ENCODE measurements at regions not wholly inside any gene's neighbourhood (a gene's known extent, or its start where the extent isn't known, plus 50 kb on each side); places are given as distances from the start of the nearest gene placed in this dataset.

- H2AFZ ChIP-seq (ENCODE audit: low read length) = no peak overlapping the region
- H3K79me2 ChIP-seq (ENCODE audit: low read length) = no peaks in the 10 kb centered on the region
- no peaks in the 10 kb centered on the region for H3K27me3 ChIP-seq (ENCODE audit: low read length)
- H3K27ac ChIP-seq (ENCODE audit: low read length) = no peak overlapping the region
- no peak overlapping the region for H3K4me2 ChIP-seq (ENCODE audit: low read depth, low read length, poor library complexity, severe bottlenecking)
- no peak overlapping the region for H3K9ac ChIP-seq (ENCODE audit: low read length)
- no peaks in the 10 kb centered on the region for H3K9me3 ChIP-seq (ENCODE audit: low read length)
- H3K4me3 ChIP-seq (ENCODE audit: low read length) = no peak overlapping the region
- H3K36me3 ChIP-seq (ENCODE audit: insufficient read depth, low read length) = no peaks in the 10 kb centered on the region
- H3K9me2 ChIP-seq (replicated peaks; ENCODE audit: insufficient read depth, low read length) = no peaks in the 10 kb centered on the region; the same call in 1 of the 2 replicates
- H4K20me1 ChIP-seq (ENCODE audit: insufficient read depth, low read depth, low read length) = no peaks in the 10 kb centered on the region
- DNase-seq = no peak
- H3K4me1 ChIP-seq (ENCODE audit: low read length) = no peaks in the 10 kb centered on the region
Measured at GRCh38 chr2:150621526-150622213, 134.2 kb upstream of the RND3 start.

- Histone ChIP-seq H3K27me3 (ENCODE audit: low read length) (no peaks in the 10 kb centered on the region), H3K27ac (ENCODE audit: low read length) (no peak overlapping the region), H3K36me3 (ENCODE audit: insufficient read depth, low read length) (no peaks in the 10 kb centered on the region), H3K4me1 (ENCODE audit: low read length) (no peaks in the 10 kb centered on the region), H3K9me3 (ENCODE audit: low read length) (no peaks in the 10 kb centered on the region), H3K79me2 (ENCODE audit: low read length) (no peaks in the 10 kb centered on the region), H4K20me1 (ENCODE audit: insufficient read depth, low read depth, low read length) (no peaks in the 10 kb centered on the region), H3K9ac (ENCODE audit: low read length) (no peak overlapping the region), H3K4me3 (ENCODE audit: low read length) (no peak overlapping the region), H3K4me2 (ENCODE audit: low read depth, low read length, poor library complexity, severe bottlenecking) (no peak overlapping the region), H3K9me2 (replicated peaks; ENCODE audit: insufficient read depth, low read length) (no peaks in the 10 kb centered on the region; the same call in 1 of the 2 replicates), H2AFZ (ENCODE audit: low read length) (no peak overlapping the region)
- no peak for DNase-seq
Measured at GRCh38 chr2:150620855-150621254, 133.4 kb upstream of the RND3 start.

GRCh38 chr2:150620416-150620815, 132.9 kb upstream of the RND3 start:
- H3K9me2 ChIP-seq (replicated peaks; ENCODE audit: insufficient read depth, low read length) = no peaks in the 10 kb centered on the region; the same call in 1 of the 2 replicates
- H3K9ac ChIP-seq (ENCODE audit: low read length) = no peak overlapping the region
- H3K4me1 ChIP-seq (ENCODE audit: low read length) = no peaks in the 10 kb centered on the region
- H4K20me1 ChIP-seq (ENCODE audit: insufficient read depth, low read depth, low read length) = no peaks in the 10 kb centered on the region
- H3K27me3 ChIP-seq (ENCODE audit: low read length) = no peaks in the 10 kb centered on the region
- H3K79me2 ChIP-seq (ENCODE audit: low read length) = no peaks in the 10 kb centered on the region
- H3K9me3 ChIP-seq (ENCODE audit: low read length) = no peaks in the 10 kb centered on the region
- no peak overlapping the region for H2AFZ ChIP-seq (ENCODE audit: low read length)
- H3K4me2 ChIP-seq (ENCODE audit: low read depth, low read length, poor library complexity, severe bottlenecking) = no peak overlapping the region
- H3K4me3 ChIP-seq (ENCODE audit: low read length) = no peak overlapping the region
- no peaks in the 10 kb centered on the region for H3K36me3 ChIP-seq (ENCODE audit: insufficient read depth, low read length)
- H3K27ac ChIP-seq (ENCODE audit: low read length) = no peak overlapping the region
- no peak for DNase-seq

GRCh38 chr2:150619607-150620330, 132.3 kb upstream of the RND3 start:
- H3K9ac ChIP-seq (ENCODE audit: low read length) = no peak overlapping the region

GRCh38 chr2:150618245-150618895, 130.9 kb upstream of the RND3 start:
- no peaks in the 10 kb centered on the region for H3K79me2 ChIP-seq (ENCODE audit: low read length)
- no peak overlapping the region for H3K27ac ChIP-seq (ENCODE audit: low read length)
- no peaks in the 10 kb centered on the region; the same call in 1 of the 2 replicates for H3K9me2 ChIP-seq (replicated peaks; ENCODE audit: insufficient read depth, low read length)
- no peaks in the 10 kb centered on the region for H3K36me3 ChIP-seq (ENCODE audit: insufficient read depth, low read length)
- H4K20me1 ChIP-seq (ENCODE audit: insufficient read depth, low read depth, low read length) = no peaks in the 10 kb centered on the region
- H3K27me3 ChIP-seq (ENCODE audit: low read length) = no peaks in the 10 kb centered on the region
- no peak overlapping the region for H3K4me2 ChIP-seq (ENCODE audit: low read depth, low read length, poor library complexity, severe bottlenecking)
- H3K9ac ChIP-seq (ENCODE audit: low read length) = no peak overlapping the region
- no peak overlapping the region for H2AFZ ChIP-seq (ENCODE audit: low read length)
- H3K4me3 ChIP-seq (ENCODE audit: low read length) = no peak overlapping the region
- H3K4me1 ChIP-seq (ENCODE audit: low read length) = no peaks in the 10 kb centered on the region
- H3K9me3 ChIP-seq (ENCODE audit: low read length) = no peaks in the 10 kb centered on the region
- no peak for DNase-seq

More at GRCh38 chr2:150619607-150620330, 132.3 kb upstream of the RND3 start:
- Histone ChIP-seq H3K27ac (ENCODE audit: low read length) (no peak overlapping the region), H3K27me3 (ENCODE audit: low read length) (no peaks in the 10 kb centered on the region), H3K36me3 (ENCODE audit: insufficient read depth, low read length) (no peaks in the 10 kb centered on the region), H4K20me1 (ENCODE audit: insufficient read depth, low read depth, low read length) (no peaks in the 10 kb centered on the region), H3K4me2 (ENCODE audit: low read depth, low read length, poor library complexity, severe bottlenecking) (no peak overlapping the region), H3K9me3 (ENCODE audit: low read length) (no peaks in the 10 kb centered on the region), H3K9me2 (replicated peaks; ENCODE audit: insufficient read depth, low read length) (no peaks in the 10 kb centered on the region; the same call in 1 of the 2 replicates), H3K79me2 (ENCODE audit: low read length) (no peaks in the 10 kb centered on the region), H2AFZ (ENCODE audit: low read length) (no peak overlapping the region), H3K4me3 (ENCODE audit: low read length) (no peak overlapping the region), H3K4me1 (ENCODE audit: low read length) (no peaks in the 10 kb centered on the region)
- no peak for DNase-seq

GRCh38 chr2:150617351-150617978, 130.0 kb upstream of the RND3 start:
- H3K36me3 ChIP-seq (ENCODE audit: insufficient read depth, low read length) = no peaks in the 10 kb centered on the region
- H3K9me2 ChIP-seq (replicated peaks; ENCODE audit: insufficient read depth, low read length) = no peaks in the 10 kb centered on the region; the same call in 1 of the 2 replicates
- no peaks in the 10 kb centered on the region for H3K9me3 ChIP-seq (ENCODE audit: low read length)
- H4K20me1 ChIP-seq (ENCODE audit: insufficient read depth, low read depth, low read length) = no peaks in the 10 kb centered on the region
- no peak for DNase-seq
- no peaks in the 10 kb centered on the region for H3K4me1 ChIP-seq (ENCODE audit: low read length)
- no peak overlapping the region for H3K9ac ChIP-seq (ENCODE audit: low read length)
- H3K27ac ChIP-seq (ENCODE audit: low read length) = no peak overlapping the region
- no peaks in the 10 kb centered on the region for H3K79me2 ChIP-seq (ENCODE audit: low read length)
- H3K27me3 ChIP-seq (ENCODE audit: low read length) = no peaks in the 10 kb centered on the region
- H3K4me3 ChIP-seq (ENCODE audit: low read length) = no peak overlapping the region
- no peak overlapping the region for H2AFZ ChIP-seq (ENCODE audit: low read length)
- no peak overlapping the region for H3K4me2 ChIP-seq (ENCODE audit: low read depth, low read length, poor library complexity, severe bottlenecking)

GRCh38 chr2:150612957-150613710, 125.7 kb upstream of the RND3 start:
- no peaks in the 10 kb centered on the region for H3K79me2 ChIP-seq (ENCODE audit: low read length)
- H3K9me2 ChIP-seq (replicated peaks; ENCODE audit: insufficient read depth, low read length) = no peaks in the 10 kb centered on the region
- H3K27ac ChIP-seq (ENCODE audit: low read length) = no peak overlapping the region
- H3K4me3 ChIP-seq (ENCODE audit: low read length) = no peak overlapping the region
- no peak for DNase-seq
- no peak overlapping the region for H3K9ac ChIP-seq (ENCODE audit: low read length)
- no peak overlapping the region for H3K4me2 ChIP-seq (ENCODE audit: low read depth, low read length, poor library complexity, severe bottlenecking)
- no peak overlapping the region for H2AFZ ChIP-seq (ENCODE audit: low read length)
- no peaks in the 10 kb centered on the region for H3K36me3 ChIP-seq (ENCODE audit: insufficient read depth, low read length)
- H3K27me3 ChIP-seq (ENCODE audit: low read length) = no peaks in the 10 kb centered on the region
- no peaks in the 10 kb centered on the region for H3K9me3 ChIP-seq (ENCODE audit: low read length)
- no peaks in the 10 kb centered on the region for H4K20me1 ChIP-seq (ENCODE audit: insufficient read depth, low read depth, low read length)
- H3K4me1 ChIP-seq (ENCODE audit: low read length) = no peaks in the 10 kb centered on the region
